GM21576 (cell line): ENCODE measurements at regions not wholly inside any gene's neighbourhood (a gene's known extent, or its start where the extent isn't known, plus 50 kb on each side); places are given as distances from the start of the nearest gene placed in this dataset.

Experiments
- ATAC-seq: cut with Tn5 transposase; IDR thresholded peaks from one replicate; pipeline ENCODE4 v1.9.1; 2021; ENCODE audit warnings: mild to moderate bottlenecking, moderate library complexity; ENCODE audit not compliant: unreplicated experiment

DNA sequence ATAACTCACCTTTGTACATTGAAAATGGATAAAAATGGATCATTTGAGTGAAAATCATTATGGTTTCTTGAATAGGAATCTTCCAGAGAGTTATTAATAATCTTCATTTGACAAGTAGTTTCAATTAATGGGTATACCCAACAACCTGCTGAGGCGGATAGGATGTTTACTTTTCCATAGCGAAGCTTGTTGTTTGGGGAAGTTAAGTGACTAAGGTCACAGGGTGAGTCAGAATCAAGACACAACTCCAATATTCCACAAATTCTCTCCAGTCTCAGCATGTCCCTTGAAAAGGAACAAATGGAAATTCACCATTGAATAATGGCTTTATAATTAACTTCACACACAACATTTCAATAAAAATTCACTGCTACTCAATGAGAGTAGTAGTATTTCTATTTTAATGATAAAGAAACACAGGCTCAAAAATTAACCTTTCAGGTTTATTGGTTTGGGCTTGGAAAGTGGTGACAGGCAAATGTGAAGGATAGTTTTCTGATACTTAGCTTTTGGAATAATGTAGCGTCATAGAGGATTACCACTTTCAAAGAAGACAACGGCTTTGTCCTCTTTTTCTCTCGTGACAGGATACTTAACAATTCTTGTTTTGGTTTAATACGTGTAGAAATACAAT lies 211.3 kb downstream of the GPD2 start:
- no peak for ATAC-seq

DNA sequence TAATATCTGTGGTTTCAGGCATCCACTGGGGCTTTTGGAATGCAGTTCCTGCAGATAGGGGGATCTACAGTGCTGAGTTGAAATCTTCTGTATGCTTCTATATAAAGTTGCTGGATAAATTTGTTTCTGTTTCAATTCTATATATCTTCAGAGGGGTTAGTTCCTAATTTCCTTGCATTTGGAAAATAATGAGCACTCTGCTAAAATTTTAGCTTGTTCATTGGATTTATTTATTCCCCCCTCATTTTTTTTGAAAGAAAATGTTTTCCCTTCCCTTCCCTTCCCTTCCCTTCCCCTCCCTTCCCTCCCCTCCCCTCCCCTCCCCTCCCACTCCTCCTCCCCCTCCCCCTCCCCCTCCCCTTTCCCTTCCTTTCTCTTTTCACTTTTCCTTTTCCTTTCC lies 212.3 kb downstream of the GPD2 start:
- ATAC-seq, result no peak

DNA sequence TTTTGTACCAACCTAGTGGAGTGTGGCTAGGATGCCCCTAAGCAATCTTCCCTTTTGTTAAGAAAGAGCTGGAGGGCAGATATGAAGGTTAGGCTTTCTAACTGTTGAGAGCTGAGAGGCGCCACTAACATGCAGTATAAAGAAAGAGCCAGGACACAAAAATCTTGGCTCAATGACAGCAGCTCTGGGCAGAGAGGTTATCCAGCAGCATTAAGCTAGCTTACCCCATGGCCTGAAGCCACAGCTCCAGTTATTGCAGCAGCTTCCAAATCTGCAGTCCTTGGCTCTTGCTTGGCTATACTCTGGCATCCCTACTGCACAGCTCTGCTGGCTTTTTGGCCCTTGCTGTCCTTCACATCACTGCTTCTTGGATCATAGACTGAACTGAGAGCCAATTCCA lies 213.4 kb downstream of the GPD2 start:
- ATAC-seq, result no peak

DNA sequence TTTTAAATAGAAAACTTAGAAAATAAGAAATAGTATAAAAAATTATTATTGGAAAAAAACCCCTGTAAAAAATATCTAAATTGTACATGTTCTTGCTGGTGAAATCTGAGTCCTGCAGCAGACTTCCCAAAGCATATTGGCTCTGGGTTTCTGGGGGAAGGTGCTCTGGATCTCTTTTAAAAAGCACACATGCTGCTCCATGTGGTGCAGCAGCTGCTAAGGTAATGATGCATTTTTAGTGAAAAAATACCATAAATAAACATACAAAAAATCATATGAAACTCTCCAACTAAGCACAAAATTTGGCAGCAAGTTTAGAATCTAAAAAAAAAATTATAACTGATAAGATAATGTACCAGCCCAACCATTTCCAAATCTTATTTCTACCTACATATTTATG lies 216.5 kb downstream of the GPD2 start:
- ATAC-seq, result no peak

DNA sequence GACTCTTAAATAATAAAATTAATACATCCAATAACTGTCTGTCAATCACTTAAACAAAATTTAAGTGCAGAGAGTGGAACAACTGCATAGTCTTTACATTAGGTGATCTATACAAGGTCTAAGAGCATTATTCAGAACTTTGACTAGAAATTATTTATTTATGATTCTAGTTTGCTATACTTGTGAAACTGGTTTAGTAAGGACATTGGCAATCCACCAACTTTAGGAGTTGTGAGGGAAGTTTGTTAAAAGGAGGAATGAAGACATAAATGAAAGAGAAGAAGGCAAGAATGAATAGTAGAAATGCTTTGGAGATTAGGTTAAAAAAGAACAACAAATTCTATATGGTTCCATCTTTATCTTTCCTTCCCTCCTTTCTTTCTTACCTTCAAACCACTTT lies 217.5 kb downstream of the GPD2 start:
- no peak for ATAC-seq

DNA sequence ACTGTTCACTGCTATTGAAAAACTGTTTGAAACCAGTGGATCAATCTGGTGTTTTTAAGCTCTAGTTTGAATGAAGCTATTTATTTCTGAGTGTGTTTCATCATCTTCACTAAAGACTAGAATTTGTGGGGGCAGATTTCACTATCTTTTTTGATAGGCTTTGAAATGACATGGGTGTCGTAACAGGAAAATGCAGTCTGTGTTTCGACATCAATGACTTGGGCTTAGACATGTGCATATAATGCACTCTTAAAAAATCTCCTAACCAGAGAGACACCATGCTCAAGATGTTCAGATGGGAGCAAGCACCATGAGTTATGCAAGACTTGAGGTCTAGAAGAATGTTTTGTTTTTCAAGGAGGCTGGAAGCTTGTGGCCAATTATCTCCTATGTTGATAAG lies 221.6 kb downstream of the GPD2 start:
- no peak for ATAC-seq

DNA sequence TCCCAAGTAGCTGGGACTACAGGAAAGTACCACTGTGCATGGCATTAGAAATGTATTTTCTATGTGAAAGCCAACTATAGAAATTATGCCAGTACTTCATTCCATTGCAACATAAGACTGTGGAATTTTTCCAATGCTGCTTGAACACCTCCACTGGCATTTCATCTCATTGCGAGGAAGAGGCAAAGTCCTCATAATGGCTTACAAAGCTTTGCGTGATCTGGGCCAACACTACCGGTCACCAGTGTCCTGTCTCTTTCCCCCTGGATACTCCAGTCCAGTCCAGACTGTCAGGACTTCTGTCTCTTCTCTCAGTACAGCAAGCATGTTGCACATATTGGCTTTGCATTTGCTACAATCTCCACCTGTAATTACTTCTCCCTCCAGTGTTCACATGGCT lies 223.5 kb downstream of the GPD2 start:
- ATAC-seq, result no peak

DNA sequence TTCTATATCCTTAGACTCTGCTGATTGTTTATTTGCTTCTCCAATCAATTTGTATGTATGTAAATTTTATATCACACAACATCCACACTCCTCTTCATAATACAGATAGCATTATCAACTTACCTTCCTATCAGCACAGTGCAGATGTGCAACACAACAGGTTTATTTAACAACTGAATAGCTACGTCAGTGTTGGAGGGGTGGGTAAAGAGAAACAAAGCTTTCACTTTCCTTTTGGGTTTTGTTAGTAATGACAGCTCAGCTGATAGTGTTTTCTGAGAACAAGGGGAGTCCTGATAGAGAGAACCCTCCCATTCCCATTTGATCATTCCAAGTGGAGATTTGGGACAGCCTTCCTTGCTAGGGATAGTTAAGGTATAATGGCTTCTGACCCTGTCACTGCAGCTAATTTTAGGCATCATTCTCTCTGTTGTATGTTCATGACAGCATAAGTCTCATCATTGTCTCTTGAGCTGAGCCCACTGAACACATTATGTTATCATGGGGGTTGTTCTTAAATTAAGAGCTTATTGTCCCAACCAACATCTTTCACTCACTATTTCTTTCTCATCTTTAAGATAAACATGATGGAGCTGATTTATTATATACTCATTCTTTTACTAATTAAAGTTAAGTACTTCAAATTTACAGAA lies 227.7 kb downstream of the GPD2 start:
- ATAC-seq, result peak; percentile 86

DNA sequence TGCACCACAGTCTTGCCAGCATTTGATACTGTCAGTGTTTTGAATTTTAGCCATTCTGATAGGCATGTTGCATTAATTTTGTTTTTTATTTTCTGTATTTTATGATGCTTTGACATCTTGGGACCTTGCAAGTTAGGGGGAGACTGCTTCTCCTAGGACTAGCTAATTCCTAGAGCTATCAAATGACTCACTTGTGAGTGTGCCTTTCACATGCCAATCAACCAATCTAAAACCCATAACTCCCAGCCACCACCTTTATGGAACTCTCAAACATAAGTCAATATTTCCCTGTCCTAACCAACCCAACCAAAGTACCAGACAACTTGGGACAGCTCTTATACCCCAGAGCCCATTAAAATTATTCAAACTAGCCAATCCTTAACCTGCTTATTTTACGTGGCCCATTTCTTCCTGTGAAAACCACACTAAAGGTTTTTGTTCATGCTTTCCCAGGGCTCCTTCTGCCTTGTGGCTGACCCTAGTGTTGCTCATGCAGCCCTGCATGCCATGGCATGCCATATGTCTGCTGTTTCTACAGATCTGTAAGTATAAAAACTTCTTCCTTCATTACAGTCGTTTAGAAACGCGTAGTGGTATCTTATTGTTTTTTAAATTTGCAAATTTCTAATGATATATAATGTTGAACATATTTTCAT lies 230.1 kb downstream of the GPD2 start:
- ATAC-seq, result no peak

DNA sequence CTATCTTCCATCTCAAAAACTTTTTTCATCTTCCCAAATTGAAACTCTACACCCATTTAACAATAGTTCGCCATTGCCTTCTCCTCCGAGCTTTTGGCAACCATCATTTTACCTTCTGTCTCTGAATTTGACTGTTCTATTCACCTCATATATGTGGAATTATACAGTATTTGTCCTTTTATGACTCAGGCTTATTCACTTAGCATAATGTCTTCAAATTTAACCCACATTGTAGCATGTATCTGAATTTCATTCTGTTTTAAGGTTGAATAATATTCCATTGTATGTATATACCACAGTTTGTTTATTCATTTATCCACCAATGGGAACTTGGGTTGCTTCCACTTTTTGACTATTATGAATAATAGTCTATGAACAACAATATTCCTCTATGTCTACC lies 233.9 kb downstream of the GPD2 start:
- no peak for ATAC-seq

DNA sequence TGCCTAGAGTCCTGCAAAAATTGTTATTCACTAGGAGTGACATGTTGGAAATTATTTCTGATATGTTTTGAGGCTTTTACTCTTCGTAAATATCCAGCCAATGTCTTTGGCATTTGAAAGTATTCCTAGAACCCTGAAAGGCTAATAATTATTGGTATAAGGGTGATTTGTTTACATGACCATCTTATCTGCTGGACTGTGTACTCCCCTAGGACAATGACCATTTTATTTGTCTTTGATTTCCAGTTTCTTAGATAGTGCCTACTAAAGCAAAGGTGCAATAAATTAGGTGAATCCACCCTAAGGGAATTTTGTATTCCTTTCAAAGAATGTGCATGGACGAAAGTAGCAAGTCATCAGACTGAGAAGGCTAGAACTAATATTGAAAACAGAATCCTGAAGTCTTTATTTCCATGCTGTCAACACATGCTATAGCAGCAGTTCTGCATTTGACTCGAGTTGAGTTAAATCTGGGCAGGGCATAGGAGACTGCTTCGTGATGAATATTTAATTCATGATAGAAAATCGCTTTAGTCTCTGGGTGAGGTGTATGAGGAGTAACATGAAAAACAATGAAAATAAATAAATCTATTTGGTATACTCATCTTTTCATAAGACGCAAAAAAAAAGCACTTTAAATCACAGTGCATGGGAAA lies 235.7 kb downstream of the GPD2 start:
- ATAC-seq, result no peak

DNA sequence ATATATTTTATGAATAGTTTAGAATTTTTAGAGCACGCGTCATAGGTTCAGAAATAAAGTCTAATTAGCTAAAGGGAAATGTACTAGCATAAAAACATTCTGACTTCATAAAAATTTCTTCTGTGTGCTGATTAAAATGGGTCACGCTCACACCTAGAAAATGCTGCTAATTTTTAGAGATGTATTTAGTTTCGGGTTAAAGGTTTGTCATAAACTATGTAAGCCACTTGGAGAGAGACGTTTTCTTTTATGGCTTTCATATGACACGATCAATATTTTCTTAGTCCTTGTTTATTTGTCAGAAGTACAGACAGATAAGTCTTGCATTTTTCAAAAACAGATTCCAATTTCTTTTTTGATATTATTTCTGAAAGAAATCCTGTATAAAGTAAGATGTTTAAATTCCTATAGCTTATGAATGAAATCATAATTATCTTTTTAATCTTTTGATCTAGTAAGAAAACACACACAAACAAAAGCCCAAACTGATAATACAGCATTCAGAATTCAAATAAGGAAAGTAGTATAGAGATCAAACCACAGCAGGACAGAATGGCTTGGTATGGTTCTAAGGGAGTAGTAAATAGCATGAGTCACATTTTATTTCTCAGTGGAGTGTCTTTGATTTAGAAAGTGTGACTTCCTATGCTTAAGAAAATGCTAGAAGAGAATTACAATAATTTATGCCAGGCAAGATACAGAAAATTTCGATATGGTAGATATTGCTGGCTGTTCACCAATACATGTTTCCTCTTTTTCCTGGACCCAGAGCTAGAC lies 236.6 kb downstream of the GPD2 start:
- no peak for ATAC-seq

DNA sequence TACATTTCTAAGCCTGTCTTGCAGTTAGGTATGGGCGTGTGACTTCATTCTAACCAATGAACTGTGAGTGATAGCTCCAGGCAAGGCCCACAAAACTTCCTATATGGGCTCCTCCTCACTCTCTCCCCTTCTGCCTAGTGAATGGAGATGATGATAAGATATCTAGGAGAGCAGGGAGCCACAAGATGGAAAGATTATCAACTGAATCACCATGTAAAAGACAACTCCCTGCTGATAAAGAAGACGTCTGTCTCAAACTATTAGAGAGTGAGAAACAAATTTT lies 237.1 kb downstream of the GPD2 start:
- no peak for ATAC-seq

DNA sequence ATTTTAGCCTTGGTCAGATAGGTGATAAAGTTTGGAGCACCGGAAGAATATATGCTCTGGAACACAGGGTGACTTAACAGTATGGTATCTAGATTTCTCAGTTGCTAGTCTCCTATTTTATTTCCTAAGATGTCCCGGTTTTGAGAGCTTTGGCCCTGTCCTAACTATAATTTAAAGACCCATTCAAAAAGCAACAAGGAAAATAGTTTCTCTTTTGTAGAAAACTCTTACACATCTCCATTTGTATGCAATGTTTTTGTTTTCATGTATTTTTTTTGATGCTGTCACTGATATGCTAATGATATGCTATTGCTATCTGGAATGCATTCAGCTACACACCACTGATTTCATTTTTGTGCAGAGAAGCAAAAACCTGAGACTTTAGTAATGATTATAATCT lies 237.8 kb downstream of the GPD2 start:
- no peak for ATAC-seq

DNA sequence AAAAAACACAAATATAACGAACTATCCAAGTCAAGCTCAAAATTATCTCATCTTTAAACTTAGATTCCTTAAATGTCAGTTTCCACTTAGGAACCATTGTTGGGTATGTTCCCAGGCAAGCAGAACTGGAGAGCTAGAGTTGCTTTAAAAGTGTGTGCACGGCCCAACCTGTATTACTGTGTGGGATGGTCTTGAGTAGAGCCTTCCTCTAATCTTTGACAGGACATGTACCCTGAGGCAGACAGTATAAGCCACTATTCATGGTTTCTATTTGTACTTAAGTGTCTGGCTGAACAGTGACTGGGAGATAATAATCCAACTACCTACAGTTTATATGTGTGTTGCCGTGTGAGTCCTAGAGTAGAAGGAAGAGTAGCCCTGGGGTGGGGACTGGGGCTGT lies 239.7 kb downstream of the GPD2 start:
- no peak for ATAC-seq

DNA sequence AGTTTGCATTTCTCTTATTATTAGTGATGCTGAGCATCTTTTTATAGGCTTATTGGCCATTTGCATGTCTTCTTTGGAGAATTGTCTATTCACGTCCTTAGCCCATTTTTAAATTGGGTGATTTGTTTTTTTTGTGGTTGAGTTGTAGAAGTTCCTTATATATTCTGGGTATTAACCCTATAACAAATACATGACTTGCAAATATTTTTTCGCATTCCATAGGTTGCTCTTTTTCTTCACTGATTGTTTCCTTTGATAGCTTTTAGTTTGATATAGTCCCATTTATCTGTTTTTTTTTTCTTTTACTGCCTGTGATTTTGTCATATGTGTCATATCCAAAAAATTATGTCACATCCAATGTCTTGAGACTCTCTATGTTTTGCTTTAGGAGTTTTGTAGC lies 243.6 kb downstream of the GPD2 start:
- no peak for ATAC-seq

DNA sequence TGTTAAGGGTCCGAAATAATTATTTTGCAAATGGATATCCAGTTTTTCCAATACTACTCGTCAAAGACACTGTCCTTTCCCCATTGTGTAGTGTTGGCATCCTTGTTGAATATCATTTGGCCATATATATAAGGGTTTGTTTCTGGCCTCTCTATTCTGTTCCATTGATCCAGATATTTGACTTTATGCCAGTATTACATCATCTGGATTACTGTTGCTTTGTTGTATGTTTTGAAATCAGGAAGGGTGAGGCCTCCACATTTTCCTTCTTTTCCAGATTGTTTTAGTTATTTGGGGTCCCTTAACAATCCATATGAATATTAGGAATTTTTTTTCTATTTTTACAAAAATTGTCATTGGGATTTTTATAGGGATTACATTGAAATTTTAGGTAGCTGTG lies 244.1 kb downstream of the GPD2 start:
- ATAC-seq, result no peak

DNA sequence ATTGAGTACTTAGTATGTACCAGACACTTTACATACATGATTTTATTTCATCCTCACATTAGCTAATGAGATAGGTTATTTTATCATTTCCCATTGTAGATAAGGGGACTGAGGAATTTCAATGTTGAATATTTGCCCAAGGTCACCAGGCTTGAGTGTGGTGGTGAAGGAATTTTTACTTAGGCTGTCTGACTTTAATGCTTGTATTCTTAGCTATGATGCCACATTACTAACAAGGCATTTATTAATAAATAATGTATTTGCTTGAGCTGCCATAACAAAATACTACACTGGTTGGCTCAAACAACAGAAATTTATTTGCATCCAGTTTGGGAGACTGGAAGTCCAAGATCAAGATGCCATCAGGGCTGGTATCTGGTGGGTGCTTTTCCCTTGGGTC lies 250.9 kb downstream of the GPD2 start:
- ATAC-seq, result no peak

DNA sequence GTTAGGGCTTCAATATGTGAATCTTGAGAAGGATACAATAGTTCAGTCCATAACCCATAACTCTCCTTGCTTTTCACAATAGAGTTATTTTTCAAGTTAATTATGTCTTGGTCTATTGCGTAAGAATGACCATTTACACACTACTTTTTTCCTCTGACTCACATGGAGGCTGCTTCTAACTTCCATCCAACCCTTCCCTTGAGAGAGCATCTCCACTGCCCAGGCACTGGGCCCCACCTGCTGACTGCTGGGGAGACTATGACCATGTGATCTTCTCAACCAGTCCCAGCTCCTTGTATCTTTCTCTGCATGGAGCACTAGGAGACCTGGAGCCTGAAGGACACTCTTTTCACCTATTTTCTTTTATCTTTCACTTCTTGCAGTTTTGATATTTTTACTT lies 251.5 kb downstream of the GPD2 start:
- no peak for ATAC-seq

DNA sequence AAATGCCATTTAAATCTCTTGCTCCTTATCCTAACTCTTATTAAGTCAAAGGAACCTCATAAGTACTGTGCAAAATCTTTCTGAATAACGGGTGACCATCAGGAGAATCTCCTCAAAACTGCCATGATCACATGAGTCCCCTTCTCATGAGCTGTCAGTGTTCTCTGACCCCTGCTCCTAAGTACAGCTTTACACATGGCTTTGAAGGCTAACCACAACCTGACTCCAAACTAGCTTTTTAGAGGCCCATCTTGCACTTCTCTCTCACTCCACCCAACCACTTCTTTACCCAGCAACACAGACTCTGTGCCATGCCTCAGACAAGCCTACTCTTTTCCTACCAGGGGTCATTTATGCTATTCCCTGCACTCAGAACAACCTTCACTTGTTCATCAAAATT lies 253.8 kb downstream of the GPD2 start:
- no peak for ATAC-seq

DNA sequence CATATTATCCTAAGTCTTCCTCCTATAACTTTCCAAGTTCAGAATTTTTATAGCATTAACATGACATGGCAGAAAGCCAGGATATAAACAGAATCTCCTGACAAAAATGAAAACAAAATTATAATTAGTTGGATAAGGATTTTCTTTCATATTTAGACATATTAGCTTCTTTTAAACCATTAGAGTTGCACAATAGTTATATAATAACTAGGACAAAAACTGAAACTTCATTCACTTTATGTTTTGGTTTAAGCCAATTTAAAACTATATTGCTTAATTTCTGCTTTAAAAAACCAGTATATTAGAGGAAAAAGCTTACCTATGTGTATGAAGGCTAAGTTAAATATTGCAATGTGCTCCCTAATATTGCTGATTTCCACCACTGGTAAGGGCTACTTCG lies 254.8 kb downstream of the GPD2 start:
- ATAC-seq, result no peak

DNA sequence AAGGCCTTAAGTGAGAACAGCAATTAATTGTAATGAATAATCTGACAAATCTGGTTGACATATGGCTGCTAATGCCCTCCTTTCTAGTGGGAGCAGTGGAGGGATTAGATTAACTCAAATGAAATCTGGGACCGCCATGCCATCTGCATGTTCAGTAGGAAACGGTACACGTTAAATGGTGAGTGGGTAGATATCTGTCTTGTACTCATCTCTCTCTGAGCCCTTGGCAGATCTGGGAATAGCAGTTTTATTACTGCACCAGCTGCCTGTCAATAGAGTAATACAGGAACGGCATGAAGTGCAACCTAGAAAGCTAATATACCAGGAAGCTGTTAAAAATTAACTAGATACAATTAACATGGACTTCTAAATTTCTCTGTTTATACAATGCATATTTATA lies 258.8 kb downstream of the GPD2 start:
- no peak for ATAC-seq
